GM12878 (cell line): ENCODE measurements at regions not wholly inside any gene's neighbourhood (a gene's known extent, or its start where the extent isn't known, plus 50 kb on each side); places are given as distances from the start of the nearest gene placed in this dataset.

Experiments
- ATAC-seq: fragments of 200-7000 bp; cut with Tn5 transposase; 3 replicates; pipeline ENCODE4 v1.9.1; 2020; ENCODE audit warnings: mild to moderate bottlenecking, moderate library complexity
- BruUV-seq: library from RNA; stranded (reverse); fragments of 400-500 nt; replicated peaks from 2 replicates; lab custom pipeline; 2021; lab: Mats Ljungman, UMichigan
- CTCF ChIA-PET: fragments of 300-600 bp; sonication (Branson Sonifier 250); formaldehyde crosslinking; extraction: SDS; loops from one replicate; lab custom pipeline; 2021; ENCODE audit warnings: inconsistent platforms; lab: Yijun Ruan, JAX
- POLR2A ChIA-PET: fragments of 350-600 bp; formaldehyde crosslinking; extraction: SDS; loops from one replicate; lab custom pipeline; 2021; ENCODE audit warnings: inconsistent platforms; lab: Charles Lee
- RAD21 ChIA-PET: fragments of 300-600 bp; sonication (Branson Sonifier 250); formaldehyde crosslinking; loops from one replicate; lab custom pipeline; 2023; ENCODE audit warnings: antibody characterized with exemption; ENCODE audit not compliant: unreplicated experiment; lab: Charles Lee
- SMC1A ChIA-PET: fragments of 300-600 bp; sonication (Branson Sonifier 250); formaldehyde crosslinking; loops from one replicate; lab custom pipeline; 2023; ENCODE audit not compliant: unreplicated experiment, uncharacterized antibody; lab: Charles Lee
- DNase-seq: peaks from one replicate; pipeline ENCODE4 v3.0.0-alpha.2; 2011; ENCODE audit warnings: low read depth, low spot score
- FAIRE-seq: peaks from 3 replicates; lab custom pipeline; 2011; peaks lifted over from hg19 to GRCh38; lab: Jason Lieb, UNC
- H2AFZ ChIP-seq: 2 replicates; pipeline ENCODE4 v1.6.0; 2011; ENCODE audit warnings: low read depth, low read length, control low read depth; ENCODE audit not compliant: control insufficient read depth
- H3K27ac ChIP-seq: 2 replicates; pipeline ENCODE4 v1.5.1; 2011; ENCODE audit warnings: control low read depth; ENCODE audit not compliant: control insufficient read depth, insufficient read depth
- H3K27me3 ChIP-seq, 2 experiments: replicated peaks in 1 of 2; 2 replicates each; pipeline versions ENCODE4 v1.6.0 to v1.6.1; 2011; ENCODE audit warnings: low read length in 1 of 2; ENCODE audit not compliant: control insufficient read depth in 2 of 2, insufficient read depth in 2 of 2
- H3K36me3 ChIP-seq, 2 experiments: 2 replicates each; pipeline ENCODE4 v1.5.1; 2011; ENCODE audit warnings: low read length in 1 of 2; ENCODE audit not compliant: control insufficient read depth in 2 of 2, insufficient read depth in 2 of 2
- H3K4me1 ChIP-seq: 2 replicates; pipeline ENCODE4 v1.6.1; 2011; ENCODE audit warnings: mild to moderate bottlenecking, low read length, moderate library complexity, mixed read lengths; ENCODE audit not compliant: control insufficient read depth, insufficient read depth
- H3K4me2 ChIP-seq: 2 replicates; pipeline ENCODE4 v1.6.0; 2011; ENCODE audit warnings: control low read depth; ENCODE audit not compliant: control insufficient read depth, insufficient read depth
- H3K4me3 ChIP-seq: fragments of 200-600 bp; sonication (generic); 2 replicates; pipeline ENCODE4 v1.5.1; 2016
- H3K79me2 ChIP-seq: 2 replicates; pipeline ENCODE4 v1.6.0; 2011; ENCODE audit warnings: low read length; ENCODE audit not compliant: control insufficient read depth, insufficient read depth
- H3K9ac ChIP-seq: 2 replicates; pipeline ENCODE4 v1.8.0; 2011; ENCODE audit warnings: low read length, control low read depth, mixed read lengths; ENCODE audit not compliant: control insufficient read depth, insufficient read depth
- H3K9me3 ChIP-seq: replicated peaks from 3 replicates; pipeline ENCODE4 v1.5.1; 2011; ENCODE audit warnings: mild to moderate bottlenecking, low read length; ENCODE audit not compliant: control insufficient read depth, insufficient read depth
- H4K20me1 ChIP-seq: 2 replicates; pipeline ENCODE4 v1.6.0; 2011; ENCODE audit not compliant: control insufficient read depth, insufficient read depth
- CBX3 ChIP-seq: fragments of 200-600 bp; sonication (generic); IDR thresholded peaks from 2 replicates; pipeline ENCODE4 v1.6.1; 2016; ENCODE audit warnings: low read depth, borderline replicate concordance
- GABPA ChIP-seq: IDR thresholded peaks from 2 replicates; pipeline ENCODE4 v1.6.1; 2014; ENCODE audit warnings: antibody characterized with exemption, low read depth, mild to moderate bottlenecking, inconsistent platforms
- HDGF ChIP-seq: fragments of 450-650 bp; IDR thresholded peaks from 2 replicates; pipeline ENCODE4 v1.6.1; 2016; ENCODE audit warnings: antibody characterized with exemption
- MTA3 ChIP-seq: IDR thresholded peaks from 2 replicates; pipeline ENCODE4 v1.6.1; 2012; ENCODE audit warnings: low read length, inconsistent platforms, borderline replicate concordance
- NR2F1 ChIP-seq: fragments of 450-650 bp; conservative IDR thresholded peaks from 2 replicates; pipeline ENCODE4 v1.6.1; 2017; ENCODE audit warnings: mild to moderate bottlenecking
- PAX8 ChIP-seq: fragments of 450-650 bp; IDR thresholded peaks from 2 replicates; pipeline ENCODE4 v1.6.1; 2017; ENCODE audit warnings: mild to moderate bottlenecking, moderate library complexity
- RBBP5 ChIP-seq: fragments of 200-600 bp; sonication (generic); conservative IDR thresholded peaks from 2 replicates; pipeline ENCODE4 v1.6.1; 2016
- RCOR1 ChIP-seq: conservative IDR thresholded peaks from 2 replicates; pipeline ENCODE4 v1.6.1; 2012; ENCODE audit warnings: low read depth, low read length, improper control_type of control experiment
- SIX5 ChIP-seq: IDR thresholded peaks from 2 replicates; pipeline ENCODE4 v1.6.1; 2011; ENCODE audit warnings: mild to moderate bottlenecking, low read depth, low read length, moderate library complexity; ENCODE audit not compliant: severe bottlenecking
- SMAD5 ChIP-seq: IDR thresholded peaks from 2 replicates; pipeline ENCODE4 v1.6.1; 2016; ENCODE audit warnings: antibody characterized with exemption, low read depth
- SPI1 ChIP-seq: IDR thresholded peaks from 2 replicates; pipeline ENCODE4 v1.6.1; 2011; ENCODE audit warnings: low read depth, mild to moderate bottlenecking, low read length, moderate library complexity, borderline replicate concordance; ENCODE audit not compliant: insufficient read depth
- SUPT20H ChIP-seq: IDR thresholded peaks from 2 replicates; pipeline ENCODE4 v1.6.1; 2011; ENCODE audit warnings: low read depth, mild to moderate bottlenecking, low read length, moderate library complexity, borderline replicate concordance; ENCODE audit not compliant: control insufficient read depth
- YBX1 ChIP-seq: fragments of 450-650 bp; IDR thresholded peaks from 2 replicates; pipeline ENCODE4 v1.6.1; 2016; ENCODE audit warnings: antibody characterized with exemption
- ZZZ3 ChIP-seq: IDR thresholded peaks from 2 replicates; pipeline ENCODE4 v1.6.1; 2011; ENCODE audit warnings: low read depth; ENCODE audit not compliant: control insufficient read depth, insufficient read length
- WGBS: methylation state at CpG from one replicate; pipeline ENCODE4 v1.1.6; 2016; ENCODE audit warnings: low lambda C conversion rate; ENCODE audit not compliant: insufficient replicate concordance, insufficient coverage; ENCODE audit errors: missing lambda C conversion rate; 5-methylcytosine and 5-hydroxymethylcytosine counted together
- in situ Hi-C: fragments of 300-500 bp; cut with MboI; formaldehyde crosslinking; loops from 9 replicates; pipeline ENCODE4 v1.14.3; 2018; ENCODE audit warnings: mixed read lengths
- intact Hi-C: fragments of 100-400 bp; cut with micrococcal nuclease; formaldehyde crosslinking; loops from one replicate; pipeline ENCODE4 v1.14.2; 2022; ENCODE audit not compliant: unreplicated experiment
- TF ChIP-seq, protein P1 (sequence below): IDR thresholded peaks from 2 replicates; pipeline ENCODE4 v1.6.1; 2012; ENCODE audit warnings: low read depth, low read length, improper control_type of control experiment
- TF ChIP-seq, protein P2 (sequence below): fragments of 450-650 bp; IDR thresholded peaks from 2 replicates; pipeline ENCODE4 v1.6.1; 2017; ENCODE audit warnings: mild to moderate bottlenecking, moderate library complexity

DNA sequence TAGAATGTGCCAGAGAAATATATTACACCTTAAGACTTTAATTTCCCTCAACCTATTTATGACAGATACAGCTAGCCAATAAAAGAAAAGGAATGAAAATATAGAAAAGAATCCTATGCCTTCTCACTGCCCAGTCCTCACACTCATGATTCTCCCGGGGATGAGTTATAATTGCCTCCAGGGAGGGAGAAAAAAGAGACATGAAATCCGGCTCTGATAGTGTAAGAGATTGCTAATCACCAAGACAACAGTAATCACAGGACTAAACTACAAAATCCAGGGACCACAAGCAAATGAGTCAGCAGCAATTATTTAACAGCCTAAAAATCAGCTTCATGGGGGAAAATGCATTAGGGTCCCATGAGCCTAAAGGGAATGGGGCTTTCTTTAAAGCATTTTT lies 95.9 kb upstream of the DUSP21 start (continued):
- TF ChIP-seq, protein P1, sequence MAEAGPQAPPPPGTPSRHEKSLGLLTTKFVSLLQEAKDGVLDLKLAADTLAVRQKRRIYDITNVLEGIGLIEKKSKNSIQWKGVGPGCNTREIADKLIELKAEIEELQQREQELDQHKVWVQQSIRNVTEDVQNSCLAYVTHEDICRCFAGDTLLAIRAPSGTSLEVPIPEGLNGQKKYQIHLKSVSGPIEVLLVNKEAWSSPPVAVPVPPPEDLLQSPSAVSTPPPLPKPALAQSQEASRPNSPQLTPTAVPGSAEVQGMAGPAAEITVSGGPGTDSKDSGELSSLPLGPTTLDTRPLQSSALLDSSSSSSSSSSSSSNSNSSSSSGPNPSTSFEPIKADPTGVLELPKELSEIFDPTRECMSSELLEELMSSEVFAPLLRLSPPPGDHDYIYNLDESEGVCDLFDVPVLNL, result no peak

DNA sequence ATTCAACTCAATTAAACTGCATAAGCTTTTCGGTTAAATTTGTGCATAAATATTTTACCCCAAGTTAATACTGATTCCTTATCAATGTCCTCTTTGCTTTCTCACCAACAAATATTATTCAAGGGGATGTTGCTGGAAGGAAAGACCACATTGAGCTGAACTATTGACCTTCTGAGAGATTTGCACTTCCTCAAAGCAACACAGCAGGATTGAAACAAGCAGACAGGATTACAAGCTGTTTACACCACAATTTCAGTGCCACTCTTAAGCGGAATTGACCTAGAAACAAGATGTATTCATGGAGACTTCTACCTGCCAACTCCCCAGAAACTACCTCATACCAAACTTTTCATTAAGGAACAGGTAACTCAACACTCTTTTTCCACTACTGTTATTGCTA lies 96.5 kb upstream of the DUSP21 start:
- intact Hi-C loops (no loop called here), in situ Hi-C loops (no loop called here)
- BruUV-seq, result no TSS peak
- Histone ChIP-seq H3K4me2 (no peak overlapping the region), H3K79me2 (no peaks in the 10 kb centered on the region), H3K27me3 (no peaks in the 10 kb centered on the region; a peak in 1 of 4 replicates), H3K36me3 (no peaks in the 10 kb centered on the region), H2AFZ (no peak overlapping the region), H3K4me1 (no peaks in the 10 kb centered on the region), H3K4me3 (no peak overlapping the region), H3K9ac (no peak overlapping the region), H3K9me3 (no peaks in the 10 kb centered on the region), H4K20me1 (no peaks in the 10 kb centered on the region), H3K27ac (no peak overlapping the region)
- FAIRE-seq, result no peak
- POLR2A ChIA-PET, result no interaction called here
- RAD21 ChIA-PET, result no interaction called here
- TF ChIP-seq MTA3, result no peak
- TF ChIP-seq SPI1, result peak; percentile 64; the same call in 1 of the 2 replicates
- TF ChIP-seq NR2F1, result 0 out of 2 replicates have a peak, but pooled peaks have one; percentile 25
- TF ChIP-seq HDGF, result no peak
- TF ChIP-seq SUPT20H, result no peak
- no peak for TF ChIP-seq YBX1
- no peak for TF ChIP-seq RCOR1
- no peak for TF ChIP-seq SMAD5
- TF ChIP-seq RBBP5, result no peak
- TF ChIP-seq PAX8, result no peak
- no peak for TF ChIP-seq CBX3
- no peak for TF ChIP-seq GABPA
- no peak for TF ChIP-seq ZZZ3
- TF ChIP-seq, protein P2, sequence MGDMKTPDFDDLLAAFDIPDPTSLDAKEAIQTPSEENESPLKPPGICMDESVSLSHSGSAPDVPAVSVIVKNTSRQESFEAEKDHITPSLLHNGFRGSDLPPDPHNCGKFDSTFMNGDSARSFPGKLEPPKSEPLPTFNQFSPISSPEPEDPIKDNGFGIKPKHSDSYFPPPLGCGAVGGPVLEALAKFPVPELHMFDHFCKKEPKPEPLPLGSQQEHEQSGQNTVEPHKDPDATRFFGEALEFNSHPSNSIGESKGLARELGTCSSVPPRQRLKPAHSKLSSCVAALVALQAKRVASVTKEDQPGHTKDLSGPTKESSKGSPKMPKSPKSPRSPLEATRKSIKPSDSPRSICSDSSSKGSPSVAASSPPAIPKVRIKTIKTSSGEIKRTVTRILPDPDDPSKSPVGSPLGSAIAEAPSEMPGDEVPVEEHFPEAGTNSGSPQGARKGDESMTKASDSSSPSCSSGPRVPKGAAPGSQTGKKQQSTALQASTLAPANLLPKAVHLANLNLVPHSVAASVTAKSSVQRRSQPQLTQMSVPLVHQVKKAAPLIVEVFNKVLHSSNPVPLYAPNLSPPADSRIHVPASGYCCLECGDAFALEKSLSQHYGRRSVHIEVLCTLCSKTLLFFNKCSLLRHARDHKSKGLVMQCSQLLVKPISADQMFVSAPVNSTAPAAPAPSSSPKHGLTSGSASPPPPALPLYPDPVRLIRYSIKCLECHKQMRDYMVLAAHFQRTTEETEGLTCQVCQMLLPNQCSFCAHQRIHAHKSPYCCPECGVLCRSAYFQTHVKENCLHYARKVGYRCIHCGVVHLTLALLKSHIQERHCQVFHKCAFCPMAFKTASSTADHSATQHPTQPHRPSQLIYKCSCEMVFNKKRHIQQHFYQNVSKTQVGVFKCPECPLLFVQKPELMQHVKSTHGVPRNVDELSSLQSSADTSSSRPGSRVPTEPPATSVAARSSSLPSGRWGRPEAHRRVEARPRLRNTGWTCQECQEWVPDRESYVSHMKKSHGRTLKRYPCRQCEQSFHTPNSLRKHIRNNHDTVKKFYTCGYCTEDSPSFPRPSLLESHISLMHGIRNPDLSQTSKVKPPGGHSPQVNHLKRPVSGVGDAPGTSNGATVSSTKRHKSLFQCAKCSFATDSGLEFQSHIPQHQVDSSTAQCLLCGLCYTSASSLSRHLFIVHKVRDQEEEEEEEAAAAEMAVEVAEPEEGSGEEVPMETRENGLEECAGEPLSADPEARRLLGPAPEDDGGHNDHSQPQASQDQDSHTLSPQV, result no peak
- no peak for TF ChIP-seq SIX5
- SMC1A ChIA-PET, result no interaction called here
- CTCF ChIA-PET, result no interaction called here
- ATAC-seq, result no peak
- 26% methylated on average over 2 of the region's 2 CpGs for WGBS
- no peak for DNase-seq
